ENCODE measurements at regions not wholly inside any gene's neighbourhood (a gene's known extent, or its start where the extent isn't known, plus 50 kb on each side); places are given as distances from the start of the nearest gene placed in this dataset.

DNA sequence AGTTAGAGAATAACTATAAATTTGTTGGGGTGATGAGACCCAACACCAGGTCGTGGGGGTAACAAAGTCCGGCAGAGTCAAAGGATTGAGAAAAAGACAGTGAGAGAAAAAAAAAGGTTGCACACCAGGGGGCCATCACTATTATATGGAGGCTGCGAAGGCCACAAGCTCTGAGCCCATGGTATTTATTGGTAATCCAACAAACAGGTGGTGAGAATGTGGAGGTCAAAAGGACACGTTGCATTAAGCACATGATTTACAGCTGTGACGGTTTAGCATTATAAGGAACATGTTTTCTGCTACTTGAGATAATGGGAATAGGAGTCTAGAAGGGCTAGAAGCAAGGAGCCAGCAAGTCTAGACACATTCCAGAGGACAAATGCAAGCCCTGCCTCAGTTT is 2202.2 kb upstream of the C9orf72 start:
- no peak for TF ChIP-seq CTCF (IDR thresholded peaks at IDR 0.05; ENCODE audit: low read depth, low read length)
- no peak for TF ChIP-seq EZH2phosphoT487 (IDR thresholded peaks at IDR 0.05; ENCODE audit: low read depth)
